ENCODE measurements at regions not wholly inside any gene's neighbourhood (a gene's known extent, or its start where the extent isn't known, plus 50 kb on each side); places are given as distances from the start of the nearest gene placed in this dataset.

GRCh38 chr12:124096869-124097434, 123.9 kb downstream of the ZNF664 start:
- H3K4me3 ChIP-seq (ENCODE audit: low read length): no peak overlapping the region
- TF ChIP-seq CTCF (IDR thresholded peaks at IDR 0.05; ENCODE audit: insufficient read depth, low read depth, low read length, missing control alignments): no peak
- no peak for DNase-seq (ENCODE audit: low read depth)

DNA sequence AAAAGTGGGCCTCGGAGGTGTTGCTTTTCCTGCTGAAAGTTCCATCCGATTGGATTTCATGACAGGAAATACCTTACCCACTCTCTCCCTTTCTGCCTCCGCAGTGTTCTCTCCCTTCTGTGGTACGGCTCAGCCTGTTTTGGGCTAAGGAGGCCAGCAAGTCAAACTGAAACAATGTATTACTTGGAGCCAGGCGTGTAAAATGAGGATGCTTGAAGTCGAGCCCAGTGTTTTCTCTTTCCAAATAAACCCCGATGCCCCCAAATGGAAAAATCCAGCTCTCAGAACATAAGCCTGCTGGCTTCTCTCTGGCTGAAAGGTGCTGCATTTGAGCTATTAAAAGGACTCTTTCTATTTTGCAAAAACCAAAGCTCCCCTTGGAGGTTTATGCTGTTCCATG, 124.7 kb downstream of the ZNF664 start:
- DNase-seq (ENCODE audit: low read depth): no peak
- H3K4me3 ChIP-seq (ENCODE audit: low read length): no peak overlapping the region

DNA sequence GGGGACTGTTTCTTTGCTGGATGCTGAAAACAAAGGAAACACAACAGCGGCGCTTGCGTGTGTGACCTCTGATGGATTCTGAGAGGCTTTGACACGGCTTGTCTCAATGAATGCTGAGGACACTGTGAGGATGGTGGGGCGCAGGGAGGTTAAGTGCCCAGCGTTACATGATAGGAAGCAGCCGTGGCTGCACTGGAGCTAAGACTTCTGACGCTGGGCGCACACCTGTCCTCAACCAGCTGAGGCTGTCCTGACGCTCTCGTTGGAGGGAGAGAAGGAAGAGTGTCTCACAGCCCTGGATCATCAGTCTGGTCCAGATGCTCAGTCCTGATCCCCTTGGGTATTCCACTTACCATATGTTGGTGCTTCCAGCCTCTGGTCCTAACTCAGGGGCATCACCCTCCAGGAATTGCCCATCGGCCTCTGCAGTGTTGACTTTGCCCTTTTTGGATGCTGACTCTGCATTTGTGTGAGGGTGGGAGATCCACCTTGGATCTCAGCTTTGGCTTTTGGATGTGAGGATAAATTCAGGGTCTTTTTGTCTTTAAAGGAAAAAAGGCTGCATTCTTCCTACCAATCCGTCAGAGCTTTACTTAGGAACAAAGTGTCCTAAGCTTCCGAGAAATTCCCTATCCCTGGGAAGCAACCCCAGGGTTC, 125.2 kb downstream of the ZNF664 start:
- no peak for DNase-seq (ENCODE audit: low read depth)
- no peak overlapping the region for H3K4me3 ChIP-seq (ENCODE audit: low read length)
- no peak for TF ChIP-seq CTCF (IDR thresholded peaks at IDR 0.05; ENCODE audit: insufficient read depth, low read depth, low read length, missing control alignments)

More for the DNA sequence above, 124.7 kb downstream of the ZNF664 start:
- no peak for TF ChIP-seq CTCF (IDR thresholded peaks at IDR 0.05; ENCODE audit: insufficient read depth, low read depth, low read length, missing control alignments)

- no peak overlapping the region for H3K4me3 ChIP-seq (ENCODE audit: low read length)
- no peak for TF ChIP-seq CTCF (IDR thresholded peaks at IDR 0.05; ENCODE audit: insufficient read depth, low read depth, low read length, missing control alignments)
- DNase-seq (ENCODE audit: low read depth): no peak
Measured at GRCh38 chr12:124098887-124099286, 125.9 kb downstream of the ZNF664 start.

DNA sequence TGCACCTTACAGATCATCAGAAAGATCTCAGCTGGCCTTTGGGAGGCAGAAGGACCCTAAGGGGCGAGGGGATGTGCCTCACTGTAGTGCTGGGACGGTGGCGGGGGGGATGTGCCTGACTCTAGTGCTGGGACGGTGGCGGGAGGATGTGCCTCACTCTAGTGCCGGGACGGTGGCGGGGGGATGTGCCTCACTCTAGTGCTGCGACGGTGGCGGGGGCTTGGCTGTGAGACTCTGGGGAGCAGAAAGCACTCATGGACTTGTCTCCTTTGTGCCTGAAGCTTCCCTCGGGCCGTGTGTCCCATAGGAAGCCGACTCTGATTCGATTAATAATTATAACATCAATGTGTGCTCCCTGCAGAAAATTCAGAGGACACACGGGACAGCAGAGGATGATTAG, 126.6 kb downstream of the ZNF664 start:
- H3K4me3 ChIP-seq (ENCODE audit: low read length): no peak overlapping the region
- DNase-seq (ENCODE audit: low read depth): no peak
- no peak for TF ChIP-seq CTCF (IDR thresholded peaks at IDR 0.05; ENCODE audit: insufficient read depth, low read depth, low read length, missing control alignments)

DNA sequence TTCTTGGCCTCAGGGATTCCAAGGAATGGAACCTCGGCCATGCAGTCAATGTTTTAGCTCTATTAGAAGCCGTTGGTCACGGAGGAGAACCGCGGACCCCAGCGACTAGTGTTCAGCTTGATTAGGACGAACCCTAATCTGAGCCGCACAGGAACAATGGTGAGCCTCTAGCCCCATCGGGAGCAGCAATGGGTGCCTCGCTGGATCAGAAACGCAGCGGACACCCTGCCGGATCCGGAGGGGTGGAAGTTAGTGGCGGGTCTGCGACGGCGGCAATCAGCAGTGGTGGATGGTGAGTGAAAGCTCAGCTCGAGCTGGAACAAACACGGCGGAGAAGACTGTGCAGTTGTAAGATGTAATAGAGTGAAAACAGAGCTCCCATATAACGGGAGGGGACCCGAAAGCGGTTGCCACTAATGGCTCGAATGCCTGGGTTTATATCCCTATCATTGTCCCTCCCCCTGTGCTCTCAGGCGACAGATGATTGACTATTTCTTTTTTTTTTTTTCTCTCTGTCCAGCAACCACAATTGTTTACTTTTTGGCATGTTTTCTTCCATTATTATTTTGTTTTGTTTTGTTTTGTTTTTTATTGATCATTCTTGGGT, 127.7 kb downstream of the ZNF664 start:
- TF ChIP-seq CTCF (IDR thresholded peaks at IDR 0.05; ENCODE audit: insufficient read depth, low read depth, low read length, missing control alignments): no peak
- no peak overlapping the region for H3K4me3 ChIP-seq (ENCODE audit: low read length)
- DNase-seq (ENCODE audit: low read depth): no peak
